ENCODE measurements at regions not wholly inside any gene's neighbourhood (a gene's known extent, or its start where the extent isn't known, plus 50 kb on each side); places are given as distances from the start of the nearest gene placed in this dataset.

GRCh38 chr1:70843452-70843851, 204.2 kb downstream of the PTGER3 start:
- TF ChIP-seq CEBPB (IDR thresholded peaks at IDR 0.05): no peak
- no peak for TF ChIP-seq YY1 (IDR thresholded peaks at IDR 0.05; ENCODE audit: low read depth)
- no peak for TF ChIP-seq TAF1 (IDR thresholded peaks at IDR 0.05; ENCODE audit: low read depth)
- no peak for TF ChIP-seq ZBTB7A (IDR thresholded peaks at IDR 0.05; ENCODE audit: low read depth)
- no peak for TF ChIP-seq REST (IDR thresholded peaks at IDR 0.05; ENCODE audit: low read depth)
- TF ChIP-seq EGR1 (IDR thresholded peaks at IDR 0.05): no peak
- no peak for TF ChIP-seq EP300 (IDR thresholded peaks at IDR 0.05; ENCODE audit: borderline replicate concordance)
- TF ChIP-seq MAX (IDR thresholded peaks at IDR 0.05): no peak
- no peak for TF ChIP-seq FOXM1 (IDR thresholded peaks at IDR 0.05; ENCODE audit: borderline replicate concordance, low read depth)
- no peak for TF ChIP-seq NFIC (IDR thresholded peaks at IDR 0.05)
- no peak for TF ChIP-seq USF1 (IDR thresholded peaks at IDR 0.05)

GRCh38 chr1:70847013-70847412, 200.6 kb downstream of the PTGER3 start:
- no peak for TF ChIP-seq TAF1 (IDR thresholded peaks at IDR 0.05; ENCODE audit: low read depth)
- 0 out of 2 replicates have a peak, but pooled peaks have one; percentile 10 for TF ChIP-seq TEAD4 (IDR thresholded peaks at IDR 0.05)
- TF ChIP-seq YY1 (IDR thresholded peaks at IDR 0.05; ENCODE audit: low read depth): no peak
- TF ChIP-seq TCF12 (IDR thresholded peaks at IDR 0.05; ENCODE audit: low read depth): no peak
- no peak for TF ChIP-seq EP300 (IDR thresholded peaks at IDR 0.05; ENCODE audit: borderline replicate concordance)

GRCh38 chr1:70855203-70855602, 192.4 kb downstream of the PTGER3 start:
- TF ChIP-seq FOXM1 (IDR thresholded peaks at IDR 0.05; ENCODE audit: borderline replicate concordance, low read depth): no peak
- TF ChIP-seq YY1 (IDR thresholded peaks at IDR 0.05; ENCODE audit: low read depth): no peak
- no peak for TF ChIP-seq USF1 (IDR thresholded peaks at IDR 0.05)
- TF ChIP-seq TEAD4 (IDR thresholded peaks at IDR 0.05): no peak
- no peak for TF ChIP-seq ZBTB7A (IDR thresholded peaks at IDR 0.05; ENCODE audit: low read depth)
- no peak for TF ChIP-seq TCF12 (IDR thresholded peaks at IDR 0.05; ENCODE audit: low read depth)
- TF ChIP-seq RAD21 (IDR thresholded peaks at IDR 0.05; ENCODE audit: low read depth): no peak
- TF ChIP-seq EGR1 (IDR thresholded peaks at IDR 0.05): no peak
- TF ChIP-seq NFIC (IDR thresholded peaks at IDR 0.05): no peak
- no peak for TF ChIP-seq TAF1 (IDR thresholded peaks at IDR 0.05; ENCODE audit: low read depth)
- TF ChIP-seq CREB1 (IDR thresholded peaks at IDR 0.05; ENCODE audit: low read depth): no peak
- TF ChIP-seq EP300 (IDR thresholded peaks at IDR 0.05; ENCODE audit: borderline replicate concordance): no peak
- no peak for TF ChIP-seq MAX (IDR thresholded peaks at IDR 0.05)
- no peak for TF ChIP-seq REST (IDR thresholded peaks at IDR 0.05; ENCODE audit: low read depth)
- TF ChIP-seq CEBPB (IDR thresholded peaks at IDR 0.05): no peak

GRCh38 chr1:70856201-70856600, 191.4 kb downstream of the PTGER3 start:
- TF ChIP-seq NFIC (IDR thresholded peaks at IDR 0.05): no peak
- no peak for TF ChIP-seq ZBTB7A (IDR thresholded peaks at IDR 0.05; ENCODE audit: low read depth)
- TF ChIP-seq YY1 (IDR thresholded peaks at IDR 0.05; ENCODE audit: low read depth): no peak
- no peak for TF ChIP-seq TCF12 (IDR thresholded peaks at IDR 0.05; ENCODE audit: low read depth)
- no peak for TF ChIP-seq MAX (IDR thresholded peaks at IDR 0.05)
- TF ChIP-seq TAF1 (IDR thresholded peaks at IDR 0.05; ENCODE audit: low read depth): no peak
- no peak for TF ChIP-seq RAD21 (IDR thresholded peaks at IDR 0.05; ENCODE audit: low read depth)
- no peak for TF ChIP-seq EGR1 (IDR thresholded peaks at IDR 0.05)
- no peak for TF ChIP-seq USF1 (IDR thresholded peaks at IDR 0.05)
- no peak for TF ChIP-seq CEBPB (IDR thresholded peaks at IDR 0.05)
- no peak for TF ChIP-seq CREB1 (IDR thresholded peaks at IDR 0.05; ENCODE audit: low read depth)
- TF ChIP-seq REST (IDR thresholded peaks at IDR 0.05; ENCODE audit: low read depth): no peak
- TF ChIP-seq EP300 (IDR thresholded peaks at IDR 0.05; ENCODE audit: borderline replicate concordance): no peak
- TF ChIP-seq FOXM1 (IDR thresholded peaks at IDR 0.05; ENCODE audit: borderline replicate concordance, low read depth): no peak
- no peak for TF ChIP-seq TEAD4 (IDR thresholded peaks at IDR 0.05)
